IgD-negative memory B cell (primary cell): ENCODE measurements at regions not wholly inside any gene's neighbourhood (a gene's known extent, or its start where the extent isn't known, plus 50 kb on each side); places are given as distances from the start of the nearest gene placed in this dataset.

Experiments
- H3K27ac Mint-ChIP-seq, 3 donors: one replicate each; pipeline ENCODE4 v1.8.0; 2020 to 2022; ENCODE audit warnings: mild to moderate bottlenecking in 3 of 3, mixed read lengths in 3 of 3, moderate library complexity in 1 of 3
- H3K27me3 Mint-ChIP-seq: one replicate; pipeline ENCODE4 v1.8.0; 2021; ENCODE audit warnings: mixed read lengths
- H3K36me3 Mint-ChIP-seq: one replicate; pipeline ENCODE4 v1.8.0; 2020; ENCODE audit warnings: mild to moderate bottlenecking, mixed read lengths
- H3K4me1 Mint-ChIP-seq, 3 donors: one replicate each; pipeline ENCODE4 v1.8.0; 2020 to 2022; ENCODE audit warnings: mixed read lengths in 3 of 3, mild to moderate bottlenecking in 1 of 3
- H3K4me3 Mint-ChIP-seq, 4 donors: one replicate each; pipeline ENCODE4 v1.8.0; 2020 to 2022; ENCODE audit warnings: mild to moderate bottlenecking in 4 of 4, mixed read lengths in 4 of 4, moderate library complexity in 3 of 4
- H3K9me3 Mint-ChIP-seq, 3 donors: one replicate each; pipeline ENCODE4 v1.8.0; 2020 to 2021; ENCODE audit warnings: mixed read lengths in 3 of 3, mild to moderate bottlenecking in 1 of 3

DNA sequence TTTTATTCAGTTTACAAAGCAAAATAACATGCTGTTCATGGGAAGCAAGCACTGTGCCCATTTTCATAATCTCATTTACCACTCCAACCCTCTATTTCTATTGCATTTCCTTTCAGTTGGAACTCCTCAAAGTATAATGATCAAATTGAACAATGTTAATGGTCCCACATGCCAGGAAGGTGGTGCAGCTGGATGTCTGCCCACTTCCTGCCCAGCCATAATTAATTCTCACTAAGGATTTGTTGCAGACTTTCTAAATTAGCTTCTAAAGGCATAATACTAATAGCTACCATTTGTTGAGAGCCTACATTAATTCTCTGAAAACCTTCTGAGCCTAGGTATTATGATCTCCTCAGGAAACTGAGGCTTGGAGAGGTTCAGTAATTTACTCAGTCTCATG, 316.1 kb upstream of the TPM1 start:
- peaks cover 1% of the 10 kb centered on the region for H3K27me3 Mint-ChIP-seq
- no peak overlapping the region for H3K4me3 Mint-ChIP-seq

DNA sequence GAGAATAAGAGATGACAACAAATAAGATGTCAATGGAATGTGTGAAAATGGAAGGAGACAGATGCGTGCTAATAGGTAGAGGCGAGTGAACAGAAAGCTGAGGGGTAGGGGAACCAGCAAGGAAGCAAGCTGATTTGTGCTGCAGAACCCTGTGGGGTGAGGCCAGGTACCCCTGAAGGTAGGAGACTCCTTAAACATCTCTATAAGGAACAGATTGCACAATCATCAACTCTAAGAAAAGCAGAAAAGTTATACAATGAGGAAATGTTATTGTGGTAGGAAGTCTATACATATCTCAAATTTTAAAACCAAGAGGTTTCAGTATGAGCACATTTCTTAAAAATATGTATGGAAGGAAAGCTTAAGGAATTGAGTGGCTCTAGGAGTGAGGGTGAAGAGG, 315.0 kb upstream of the TPM1 start:
- no peaks in the 10 kb centered on the region for H3K36me3 Mint-ChIP-seq
- no peak overlapping the region for H3K27ac Mint-ChIP-seq
- H3K27me3 Mint-ChIP-seq = peaks cover 3% of the 10 kb centered on the region
- no peaks in the 10 kb centered on the region for H3K4me1 Mint-ChIP-seq
- no peak overlapping the region for H3K4me3 Mint-ChIP-seq
- peaks cover 3 to 13% (median 4%) of the 10 kb centered on the region in 3 donors for H3K9me3 Mint-ChIP-seq

More for the DNA sequence above, 316.1 kb upstream of the TPM1 start:
- H3K27ac Mint-ChIP-seq = no peak overlapping the region
- H3K4me1 Mint-ChIP-seq = no peaks in the 10 kb centered on the region
- no peaks in the 10 kb centered on the region for H3K36me3 Mint-ChIP-seq
- peaks cover 0 to 13% (median 3%) of the 10 kb centered on the region in 3 donors for H3K9me3 Mint-ChIP-seq

DNA sequence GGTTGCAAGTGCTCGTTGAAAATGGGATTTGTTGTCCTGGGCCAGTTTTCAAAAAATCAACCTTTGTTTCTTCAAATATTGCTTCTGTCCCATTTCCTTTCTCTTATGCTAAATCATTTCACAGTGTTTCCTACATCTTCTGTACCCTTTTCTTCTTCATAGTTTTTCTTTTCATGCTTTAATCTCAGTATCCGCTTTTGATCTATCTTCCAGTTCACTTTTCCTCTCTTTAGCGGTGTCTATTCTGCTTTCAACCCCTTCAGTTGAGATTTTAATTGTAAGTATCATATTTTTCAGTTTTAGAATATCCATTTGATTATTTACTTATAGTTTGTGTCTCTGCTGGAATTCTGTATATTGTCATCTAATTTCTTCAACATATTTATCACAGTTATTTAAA, 311.7 kb upstream of the TPM1 start:
- Mint-ChIP-seq H3K27ac (no peak overlapping the region), H3K4me3 (peak overlapping the region in 1 of 4 donors; percentile 27), H3K27me3 (peaks cover 9% of the 10 kb centered on the region), H3K9me3 (peaks cover 3 to 16% (median 4%) of the 10 kb centered on the region in 3 donors), H3K4me1 (no peaks in the 10 kb centered on the region), H3K36me3 (no peaks in the 10 kb centered on the region)

DNA sequence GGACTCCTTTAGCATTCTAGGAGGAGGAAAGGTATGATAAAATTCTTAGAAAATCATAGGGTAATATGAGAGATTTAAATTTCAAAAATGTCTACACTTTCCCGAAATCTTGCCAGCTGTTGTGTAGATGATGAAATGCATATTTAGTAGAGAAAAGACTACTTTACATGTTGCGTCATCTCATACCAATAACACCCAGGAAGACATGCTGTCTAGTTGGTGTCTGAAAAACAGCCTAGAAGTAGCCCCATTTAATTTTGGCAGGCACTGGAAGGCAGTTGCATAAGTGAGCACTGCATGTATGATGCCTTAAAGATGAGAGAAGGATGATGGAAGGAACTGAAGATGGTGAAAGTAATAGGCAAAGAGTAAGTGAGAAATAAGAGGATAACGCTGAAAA, 310.5 kb upstream of the TPM1 start:
- Mint-ChIP-seq H3K9me3 (peaks cover 3 to 16% (median 4%) of the 10 kb centered on the region in 3 donors), H3K36me3 (no peaks in the 10 kb centered on the region), H3K4me3 (no peak overlapping the region), H3K4me1 (no peaks in the 10 kb centered on the region), H3K27ac (no peak overlapping the region), H3K27me3 (peaks cover 9% of the 10 kb centered on the region)

DNA sequence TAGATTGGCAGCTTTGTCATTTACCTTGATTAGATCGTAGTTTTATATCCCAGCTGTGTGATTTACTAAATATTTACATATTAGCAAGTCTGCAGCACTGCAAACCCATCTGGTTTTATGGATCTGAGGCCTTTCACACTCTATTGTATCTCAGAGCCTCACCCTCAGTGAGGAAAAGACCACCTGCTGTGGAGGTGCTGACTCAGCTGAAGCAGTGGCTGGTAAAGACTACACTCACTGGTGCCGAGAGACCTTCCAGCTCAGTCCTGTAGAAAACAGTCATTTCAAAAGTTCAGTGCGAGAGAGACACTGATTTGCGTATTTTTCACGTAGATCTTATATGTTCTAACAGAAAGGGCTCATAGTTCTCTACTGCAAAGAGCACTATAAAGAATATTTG, 307.8 kb upstream of the TPM1 start:
- Mint-ChIP-seq H3K4me3 (no peak overlapping the region), H3K27me3 (peaks cover 9% of the 10 kb centered on the region), H3K36me3 (no peaks in the 10 kb centered on the region), H3K9me3 (peaks cover 3 to 16% (median 4%) of the 10 kb centered on the region in 3 donors), H3K27ac (no peak overlapping the region), H3K4me1 (no peaks in the 10 kb centered on the region)

DNA sequence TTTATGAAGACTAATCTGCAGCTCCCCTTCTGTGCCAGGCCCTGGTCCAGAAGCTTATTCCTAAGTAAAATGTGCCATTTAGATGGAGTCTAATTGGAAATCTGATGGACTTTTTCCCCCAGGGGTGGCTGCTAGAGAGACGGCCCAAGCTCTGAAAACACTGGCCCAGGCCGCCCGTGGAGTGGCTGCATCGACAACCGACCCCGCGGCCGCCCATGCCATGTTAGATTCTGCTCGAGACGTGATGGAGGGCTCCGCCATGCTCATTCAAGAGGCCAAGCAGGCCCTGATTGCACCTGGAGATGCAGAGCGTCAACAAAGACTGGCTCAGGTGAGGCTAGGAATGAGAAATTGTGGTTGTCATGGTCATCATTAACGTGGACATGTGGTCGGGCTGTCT, 305.8 kb upstream of the TPM1 start:
- no peak overlapping the region for H3K4me3 Mint-ChIP-seq
- no peak overlapping the region for H3K27ac Mint-ChIP-seq
- H3K36me3 Mint-ChIP-seq = no peaks in the 10 kb centered on the region
- H3K9me3 Mint-ChIP-seq = peaks cover 1 to 4% (median 3%) of the 10 kb centered on the region in 3 donors
- H3K27me3 Mint-ChIP-seq = peaks cover 8% of the 10 kb centered on the region
- H3K4me1 Mint-ChIP-seq = no peaks in the 10 kb centered on the region

DNA sequence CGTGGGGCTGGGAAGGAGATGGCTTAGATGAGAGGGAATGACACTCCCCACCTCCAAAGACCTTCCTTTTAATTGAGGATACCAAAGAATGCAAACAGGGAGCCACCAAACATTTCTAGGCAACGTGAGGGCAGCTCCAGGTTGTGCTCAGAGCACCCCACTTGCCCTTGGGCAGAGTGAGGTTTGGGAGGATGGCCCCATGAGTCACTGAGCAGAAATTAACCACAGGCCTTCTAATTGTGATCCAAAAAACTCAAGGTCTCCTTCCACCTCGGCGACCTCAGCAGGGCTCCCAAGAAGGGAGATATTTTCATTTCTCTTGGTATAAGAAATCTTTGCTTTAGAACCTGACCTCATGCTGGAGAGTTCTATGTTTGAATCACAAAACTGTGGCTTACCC, 305.0 kb upstream of the TPM1 start:
- H3K36me3 Mint-ChIP-seq = no peaks in the 10 kb centered on the region
- H3K27me3 Mint-ChIP-seq = peaks cover 6% of the 10 kb centered on the region
- H3K4me3 Mint-ChIP-seq = no peak overlapping the region
- peaks cover 0 to 3% (median 0%) of the 10 kb centered on the region in 3 donors for H3K4me1 Mint-ChIP-seq
- peaks cover 0 to 4% (median 0%) of the 10 kb centered on the region in 3 donors for H3K9me3 Mint-ChIP-seq
- no peak overlapping the region for H3K27ac Mint-ChIP-seq

DNA sequence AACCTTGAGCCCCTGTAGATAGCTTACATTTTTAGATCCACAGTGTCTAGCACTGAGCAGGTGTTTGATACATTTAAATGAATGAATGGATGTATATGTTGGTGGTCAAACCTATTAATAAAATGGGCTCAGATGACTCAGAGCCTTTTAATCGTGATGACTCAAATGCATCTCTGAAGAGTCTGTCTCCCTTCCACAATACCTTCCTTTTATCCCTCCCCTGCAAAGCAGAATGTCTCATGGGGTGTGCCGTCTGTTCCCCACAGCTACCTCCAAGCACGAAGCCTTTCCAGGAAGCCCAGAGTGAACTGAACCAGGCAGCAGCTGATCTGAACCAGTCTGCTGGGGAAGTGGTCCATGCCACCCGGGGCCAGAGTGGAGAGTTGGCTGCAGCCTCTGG, 303.5 kb upstream of the TPM1 start:
- peaks cover 1% of the 10 kb centered on the region for H3K27me3 Mint-ChIP-seq
- H3K36me3 Mint-ChIP-seq = no peaks in the 10 kb centered on the region
- H3K4me1 Mint-ChIP-seq = peaks cover 0 to 5% (median 0%) of the 10 kb centered on the region in 3 donors
- H3K9me3 Mint-ChIP-seq = peaks cover 0 to 4% (median 0%) of the 10 kb centered on the region in 3 donors
- no peak overlapping the region for H3K4me3 Mint-ChIP-seq
- H3K27ac Mint-ChIP-seq = no peak overlapping the region

DNA sequence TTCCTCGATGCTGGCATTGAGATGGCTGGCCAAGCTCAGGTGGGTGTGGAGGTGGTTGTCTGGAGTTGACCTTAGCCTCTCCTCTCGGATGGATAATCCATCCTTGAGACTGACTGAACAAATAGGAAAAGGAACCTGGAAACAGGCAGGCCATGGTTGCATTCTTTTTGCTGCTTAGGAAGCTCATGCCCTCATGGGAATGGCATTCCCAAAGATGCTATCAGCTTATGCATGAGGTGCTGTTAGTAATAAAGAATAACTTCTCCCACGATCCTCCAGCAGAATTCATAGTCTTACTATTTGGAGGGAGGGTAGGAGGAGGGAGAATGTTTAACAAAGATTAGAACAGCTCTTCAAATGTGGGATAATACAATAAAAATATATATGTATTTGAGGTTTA, 303.0 kb upstream of the TPM1 start:
- Mint-ChIP-seq H3K27ac (no peak overlapping the region), H3K27me3 (no peaks in the 10 kb centered on the region), H3K36me3 (no peaks in the 10 kb centered on the region), H3K9me3 (peaks cover 0 to 4% (median 0%) of the 10 kb centered on the region in 3 donors), H3K4me3 (no peak overlapping the region), H3K4me1 (peaks cover 0 to 5% (median 0%) of the 10 kb centered on the region in 3 donors)

DNA sequence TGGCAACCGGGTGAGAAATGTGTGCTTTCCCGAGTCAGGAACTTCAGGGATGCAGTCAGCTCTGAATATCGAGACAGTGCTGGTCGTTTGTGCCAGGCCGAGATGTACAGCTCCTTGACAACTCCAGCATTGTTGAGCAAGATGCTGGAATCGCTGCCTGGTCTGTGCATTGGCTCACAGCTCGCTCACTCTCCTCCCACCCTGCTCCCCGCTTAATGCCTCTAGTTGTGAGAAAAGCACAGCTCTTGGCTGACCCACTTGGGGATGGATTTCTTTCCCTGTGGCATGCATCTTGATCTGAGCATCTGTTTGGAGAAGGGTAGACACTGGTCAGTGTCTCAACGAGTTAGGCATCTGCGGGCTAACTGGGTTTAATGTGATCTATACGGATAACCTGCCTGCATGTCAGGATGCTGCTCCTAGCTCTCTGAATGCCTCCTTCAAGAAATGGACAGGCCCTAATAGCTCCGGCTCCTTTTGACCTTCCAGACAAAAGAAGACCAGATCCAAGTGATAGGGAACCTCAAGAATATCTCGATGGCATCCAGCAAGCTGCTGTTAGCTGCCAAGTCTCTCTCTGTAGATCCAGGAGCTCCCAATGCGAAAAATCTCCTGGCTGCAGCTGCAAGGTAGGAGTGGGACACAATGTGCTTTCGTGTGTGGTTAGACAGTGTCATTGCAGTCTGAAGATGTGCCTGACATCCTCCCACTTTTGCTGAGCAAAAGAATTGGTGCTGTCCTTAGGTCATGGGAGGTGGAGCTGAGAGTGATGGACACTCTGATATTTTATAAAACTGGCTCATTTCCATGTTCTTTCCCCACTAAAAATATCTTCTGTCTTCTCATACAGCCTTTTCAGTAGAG, 302.2 kb upstream of the TPM1 start:
- no peak overlapping the region for H3K4me3 Mint-ChIP-seq
- no peak overlapping the region for H3K27ac Mint-ChIP-seq
- H3K4me1 Mint-ChIP-seq = peaks cover 0 to 5% (median 0%) of the 10 kb centered on the region in 3 donors
- H3K9me3 Mint-ChIP-seq = peaks cover 0 to 4% (median 0%) of the 10 kb centered on the region in 3 donors
- no peaks in the 10 kb centered on the region for H3K36me3 Mint-ChIP-seq
- no peaks in the 10 kb centered on the region for H3K27me3 Mint-ChIP-seq

DNA sequence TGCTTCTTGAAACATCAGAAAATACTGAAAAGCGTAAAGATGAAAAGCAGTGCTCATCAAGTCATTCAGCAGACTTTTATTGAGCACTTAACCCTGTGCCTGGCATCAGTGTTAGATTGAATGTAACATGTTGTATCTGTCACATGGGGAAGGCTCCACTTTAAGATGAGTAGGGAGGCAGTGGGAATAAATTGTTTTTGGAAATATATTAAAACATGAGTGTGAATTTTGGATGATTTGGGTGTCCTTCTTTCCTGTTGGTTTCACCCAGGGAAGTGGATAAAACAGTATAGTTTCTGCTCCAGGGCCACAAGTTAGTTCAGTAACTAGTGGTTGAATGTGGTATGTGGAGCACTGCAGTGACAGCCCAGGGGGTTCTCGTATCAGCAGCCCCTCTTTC, 301.4 kb upstream of the TPM1 start:
- Mint-ChIP-seq H3K9me3 (no peaks in the 10 kb centered on the region), H3K27ac (no peak overlapping the region), H3K36me3 (no peaks in the 10 kb centered on the region), H3K4me3 (peak overlapping the region in 1 of 4 donors; percentile 59), H3K4me1 (peaks cover 0 to 5% (median 0%) of the 10 kb centered on the region in 3 donors), H3K27me3 (no peaks in the 10 kb centered on the region)

DNA sequence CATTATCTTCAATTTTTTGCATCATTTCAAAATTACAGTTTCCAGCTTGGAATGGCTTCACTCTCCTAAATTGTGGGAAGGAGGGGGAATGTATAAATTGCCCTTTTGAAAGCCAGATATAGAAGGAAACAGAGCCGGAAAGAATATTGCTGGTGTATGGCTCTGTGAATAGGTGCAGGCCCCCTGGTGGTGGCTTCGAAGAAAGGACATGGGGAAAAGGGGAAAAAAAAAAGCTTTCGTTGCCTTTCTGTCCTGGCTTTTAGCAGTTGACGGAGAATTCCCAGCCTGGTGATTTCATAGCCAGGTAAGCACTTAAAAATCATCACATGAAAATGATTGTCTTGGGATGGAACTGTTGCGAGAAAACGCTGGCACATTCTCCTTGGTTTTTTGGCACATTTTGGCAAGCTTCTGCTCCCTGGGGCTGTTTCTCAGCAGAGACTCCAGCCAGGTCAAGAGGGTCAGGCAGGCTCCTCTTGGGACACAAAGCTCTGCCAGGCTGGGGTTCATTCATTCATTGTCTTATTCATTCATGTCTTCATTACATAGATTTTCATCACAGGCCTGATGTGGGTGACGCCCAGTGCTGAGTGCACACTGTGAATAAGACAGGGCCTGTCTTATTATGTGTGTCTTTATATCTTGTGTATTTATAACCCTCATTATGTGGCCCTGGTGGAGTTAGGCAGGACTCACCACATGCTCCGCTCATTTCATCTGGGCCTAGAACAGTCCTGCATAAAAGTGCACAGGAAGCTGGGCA, 300.0 kb upstream of the TPM1 start:
- no peak overlapping the region for H3K27ac Mint-ChIP-seq
- no peaks in the 10 kb centered on the region for H3K36me3 Mint-ChIP-seq
- peak overlapping the region in 1 of 4 donors; percentile 53 for H3K4me3 Mint-ChIP-seq
- H3K4me1 Mint-ChIP-seq = peaks cover 0 to 5% (median 0%) of the 10 kb centered on the region in 3 donors
- no peaks in the 10 kb centered on the region for H3K9me3 Mint-ChIP-seq
- H3K27me3 Mint-ChIP-seq = no peaks in the 10 kb centered on the region

DNA sequence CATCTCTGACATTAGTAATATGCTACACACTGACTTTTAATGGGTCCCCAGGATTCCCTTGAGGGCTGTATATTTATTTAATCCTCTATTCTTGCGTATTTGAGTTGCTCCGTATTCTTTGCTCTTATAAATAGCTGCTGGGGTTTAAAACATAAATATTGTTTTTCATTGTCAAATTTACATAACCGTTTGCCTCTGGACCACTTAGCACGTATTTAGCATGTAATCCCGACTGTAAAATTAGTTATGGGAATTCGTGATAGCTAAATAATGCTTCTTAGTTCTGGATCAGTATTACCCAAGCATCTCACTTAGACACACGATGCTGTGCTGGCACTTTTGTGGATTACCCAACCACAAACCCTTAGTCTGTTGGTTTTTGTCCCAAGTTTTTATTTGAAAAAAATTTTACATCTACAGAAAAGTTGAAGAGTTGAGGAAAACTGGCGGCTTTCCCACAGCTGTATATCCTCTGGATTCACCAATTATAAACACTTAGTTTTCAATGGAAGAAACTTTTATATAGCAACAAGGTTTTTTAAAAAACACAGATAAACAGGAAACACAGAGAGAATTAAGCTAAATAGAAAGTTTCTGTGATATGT, 296.8 kb upstream of the TPM1 start:
- no peaks in the 10 kb centered on the region for H3K36me3 Mint-ChIP-seq
- peaks cover 2% of the 10 kb centered on the region for H3K27me3 Mint-ChIP-seq
- no peaks in the 10 kb centered on the region for H3K9me3 Mint-ChIP-seq
- no peak overlapping the region for H3K27ac Mint-ChIP-seq
- H3K4me3 Mint-ChIP-seq = no peak overlapping the region
- H3K4me1 Mint-ChIP-seq = peaks cover 0 to 5% (median 0%) of the 10 kb centered on the region in 3 donors

DNA sequence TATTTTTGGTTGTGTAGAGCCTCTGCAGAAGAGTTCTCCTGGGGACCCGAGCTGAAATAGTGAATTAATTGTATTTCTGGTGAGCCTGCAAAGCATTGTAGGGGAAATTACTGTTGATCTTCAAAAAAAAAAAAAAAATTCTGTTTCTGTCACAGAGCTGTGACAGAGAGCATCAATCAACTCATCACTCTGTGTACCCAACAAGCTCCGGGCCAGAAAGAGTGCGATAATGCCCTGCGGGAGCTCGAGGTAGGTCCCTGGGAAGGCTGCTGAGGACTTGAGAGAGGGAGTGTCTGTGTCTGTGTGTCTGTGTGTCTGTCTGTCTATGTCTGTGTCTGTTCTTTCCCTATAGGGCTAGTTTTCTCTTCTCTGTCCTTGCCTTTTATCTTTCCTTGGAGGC, 294.4 kb upstream of the TPM1 start:
- Mint-ChIP-seq H3K4me3 (no peak overlapping the region), H3K36me3 (no peaks in the 10 kb centered on the region), H3K4me1 (no peaks in the 10 kb centered on the region), H3K9me3 (peaks cover 0 to 1% (median 0%) of the 10 kb centered on the region in 3 donors), H3K27ac (no peak overlapping the region), H3K27me3 (peaks cover 9% of the 10 kb centered on the region)
